Iris pigment epithelial cell (primary cell): ENCODE measurements at regions not wholly inside any gene's neighbourhood (a gene's known extent, or its start where the extent isn't known, plus 50 kb on each side); places are given as distances from the start of the nearest gene placed in this dataset.

ENCODE experiments used
- DNase-seq: peaks from one replicate; pipeline ENCODE4 v3.0.0-alpha.2; 2011; ENCODE audit warnings: low read depth

DNA sequence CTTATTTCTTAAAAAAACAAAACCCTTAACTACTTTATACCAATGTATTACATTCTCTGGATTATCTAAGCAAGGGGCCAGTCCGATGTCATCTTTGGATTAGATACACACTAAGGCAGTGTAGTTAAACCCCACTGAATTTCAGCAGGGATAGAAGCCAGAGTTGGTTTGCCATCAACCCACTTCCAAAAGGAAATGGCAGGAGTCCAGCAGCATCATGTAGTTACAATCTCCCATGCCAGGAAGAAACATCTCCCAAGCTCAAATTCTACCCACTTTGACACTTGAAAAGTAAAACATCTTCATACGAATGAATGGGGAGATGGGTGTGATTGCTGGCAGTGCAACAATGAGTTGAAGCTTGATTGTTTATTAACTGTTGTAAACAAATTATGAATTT, 203.5 kb upstream of the PLXNC1 start:
- no peak for DNase-seq

DNA sequence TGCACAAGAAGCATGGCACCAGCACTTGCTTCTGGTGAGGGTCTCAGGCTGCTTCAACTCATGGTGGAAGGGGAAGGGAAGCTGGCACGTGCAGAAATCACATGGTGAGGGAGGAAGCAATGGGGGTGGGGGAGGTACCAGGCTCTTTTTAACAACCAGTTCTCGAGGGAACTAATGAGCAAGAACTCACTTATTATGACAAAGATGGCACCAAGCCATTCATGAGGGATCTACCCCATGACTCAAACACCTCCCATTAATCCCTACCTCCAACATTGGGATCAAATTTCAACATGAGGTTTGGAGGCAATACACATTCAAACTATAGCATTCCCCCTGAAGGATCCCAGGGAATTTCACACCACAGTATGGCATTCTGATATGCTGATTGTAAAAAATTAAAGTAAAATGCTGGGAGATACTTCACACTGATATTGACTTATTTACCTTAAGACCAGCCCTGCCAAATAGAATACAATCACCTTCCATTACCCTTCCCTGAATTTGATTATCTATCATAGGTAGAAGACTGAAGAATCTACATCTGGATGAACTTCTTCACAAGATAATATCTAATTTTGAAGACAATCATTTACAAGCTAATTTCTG, 201.7 kb upstream of the PLXNC1 start:
- DNase-seq: peak; percentile 62

DNA sequence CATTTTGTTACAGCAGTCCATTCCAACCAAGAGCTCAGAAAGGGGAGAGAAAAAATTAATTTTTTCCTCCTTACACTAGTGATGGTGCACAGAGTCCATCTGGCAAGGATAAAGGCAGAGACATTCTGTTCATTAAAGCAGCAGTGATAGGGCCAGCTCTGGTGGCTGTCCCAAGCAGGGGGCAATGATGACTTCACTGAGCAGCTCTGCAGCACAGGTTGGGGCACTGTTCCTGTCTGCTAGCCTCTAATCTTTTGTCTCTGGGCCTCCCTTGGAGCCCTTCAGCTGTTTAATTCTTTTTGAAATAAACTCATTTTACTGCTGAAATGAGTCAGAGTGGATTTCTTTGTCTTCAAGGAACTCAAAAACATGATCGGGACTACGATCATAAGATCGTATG, 200.9 kb upstream of the PLXNC1 start:
- DNase-seq: no peak

DNA sequence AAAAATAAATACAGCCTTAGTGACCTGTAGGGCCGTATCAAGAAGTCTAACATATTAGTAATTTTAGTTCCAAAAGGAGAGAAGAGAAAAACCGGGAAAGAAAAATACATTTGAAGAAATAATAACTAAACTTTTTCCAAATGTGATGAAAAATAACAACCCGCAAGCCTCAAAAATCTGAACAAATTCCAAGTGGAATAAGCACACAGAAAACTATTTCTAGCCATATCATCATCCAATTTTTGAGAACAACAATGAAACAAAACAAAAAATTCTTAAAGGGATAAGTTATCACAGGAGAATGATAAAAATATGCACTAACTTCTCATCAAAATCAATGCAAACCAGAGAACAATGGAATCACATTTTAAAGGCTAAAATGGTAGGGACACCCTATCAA, 198.1 kb upstream of the PLXNC1 start:
- DNase-seq: no peak

DNA sequence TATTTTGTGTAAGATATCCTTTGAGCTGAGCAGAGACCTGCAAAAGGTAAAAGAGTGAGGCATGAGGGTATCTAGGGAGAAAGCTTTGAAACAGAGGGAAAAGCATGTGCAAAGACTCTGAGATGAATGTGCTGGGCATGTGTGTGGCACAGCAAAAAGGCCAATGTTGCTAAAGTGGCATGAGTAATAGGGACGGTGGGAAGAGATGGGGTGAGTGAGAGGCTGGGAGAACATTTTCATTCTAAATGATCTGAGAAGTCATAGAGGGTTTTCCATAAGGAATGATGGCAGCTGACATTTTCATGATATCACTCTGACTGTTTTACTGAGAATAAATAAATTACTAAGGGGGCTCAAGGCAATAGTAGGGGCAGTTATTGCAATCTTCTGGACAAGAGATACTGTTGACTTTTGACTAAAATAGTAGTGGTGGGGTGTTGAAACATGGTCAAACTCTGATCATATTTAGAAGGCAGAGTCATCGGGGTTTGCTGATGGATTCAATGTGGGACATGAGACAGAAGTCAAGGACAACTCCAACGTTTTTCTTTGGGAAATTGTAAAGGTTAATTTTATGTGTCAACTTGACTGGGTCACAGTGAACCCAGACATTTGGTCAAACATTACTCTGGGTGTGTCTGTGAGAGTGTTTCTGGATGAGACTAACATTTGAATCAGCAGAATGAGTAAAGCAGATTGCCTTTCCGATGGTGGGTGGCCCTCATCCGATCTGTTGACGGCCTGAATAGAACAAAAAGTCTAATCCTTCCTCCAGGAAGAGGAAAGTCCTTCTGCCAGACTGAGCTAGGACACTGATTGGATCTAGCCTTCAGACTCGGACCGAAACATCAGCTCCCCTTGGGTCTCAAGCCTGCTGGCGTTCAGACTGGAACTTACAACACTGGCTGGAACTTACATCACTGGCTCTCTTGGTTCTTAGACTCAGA, 193.9 kb upstream of the PLXNC1 start:
- no peak for DNase-seq

DNA sequence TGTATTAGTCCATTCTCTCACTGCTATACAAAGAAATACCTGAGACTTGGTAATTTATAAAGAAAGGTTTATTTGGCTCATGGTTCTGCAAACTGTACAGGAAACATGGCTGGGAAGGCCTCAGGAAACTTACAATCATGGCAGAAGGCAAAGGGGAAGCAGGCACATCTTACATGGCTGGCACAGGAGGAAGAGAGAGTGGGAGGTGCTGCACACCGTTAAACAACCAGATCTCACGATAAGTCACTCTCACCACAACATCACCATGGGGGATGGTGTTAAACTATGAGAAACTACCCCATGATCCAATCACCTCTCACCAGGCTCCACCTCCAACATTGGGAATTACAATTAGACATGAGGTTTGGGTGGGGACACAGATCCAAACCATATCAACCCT, 191.8 kb upstream of the PLXNC1 start:
- DNase-seq: no peak

DNA sequence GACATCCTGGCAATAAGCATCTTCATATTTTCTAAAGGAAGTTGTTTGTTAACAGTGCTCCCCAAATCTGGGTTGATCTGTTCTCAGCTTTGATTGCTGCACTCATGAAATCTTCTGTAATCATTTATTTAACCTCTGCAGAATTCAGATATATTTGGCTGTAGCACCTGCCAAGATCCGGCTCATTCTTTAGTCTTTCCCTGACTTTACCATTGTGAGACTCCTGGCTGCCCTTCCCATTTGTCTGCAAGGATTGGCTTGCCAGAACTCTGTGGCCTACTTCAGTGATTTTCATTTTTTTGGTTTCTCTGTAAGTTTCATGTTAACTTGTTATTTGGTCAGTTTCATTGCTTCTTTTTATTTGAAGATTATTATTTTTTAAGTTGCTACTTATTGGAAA, 191.2 kb upstream of the PLXNC1 start:
- DNase-seq: no peak

DNA sequence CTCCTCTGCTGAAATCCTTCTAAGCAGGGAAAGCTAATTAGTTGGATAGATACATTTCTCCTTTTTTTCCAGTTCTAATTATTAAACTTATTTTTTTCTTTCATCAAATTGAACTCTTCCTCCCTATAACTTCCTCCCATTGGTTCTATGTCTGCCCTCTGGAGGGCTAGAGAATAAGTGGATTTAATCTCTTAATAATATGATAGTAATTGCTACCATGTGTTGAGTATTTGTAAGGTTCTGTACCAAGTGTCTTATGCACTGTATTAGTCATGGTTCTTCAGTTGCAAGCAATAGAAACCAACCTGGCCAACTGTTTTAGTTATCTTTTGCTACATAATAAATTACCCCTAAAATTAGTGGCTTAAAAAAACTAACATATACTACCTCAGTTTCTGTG, 190.5 kb upstream of the PLXNC1 start:
- no peak for DNase-seq

DNA sequence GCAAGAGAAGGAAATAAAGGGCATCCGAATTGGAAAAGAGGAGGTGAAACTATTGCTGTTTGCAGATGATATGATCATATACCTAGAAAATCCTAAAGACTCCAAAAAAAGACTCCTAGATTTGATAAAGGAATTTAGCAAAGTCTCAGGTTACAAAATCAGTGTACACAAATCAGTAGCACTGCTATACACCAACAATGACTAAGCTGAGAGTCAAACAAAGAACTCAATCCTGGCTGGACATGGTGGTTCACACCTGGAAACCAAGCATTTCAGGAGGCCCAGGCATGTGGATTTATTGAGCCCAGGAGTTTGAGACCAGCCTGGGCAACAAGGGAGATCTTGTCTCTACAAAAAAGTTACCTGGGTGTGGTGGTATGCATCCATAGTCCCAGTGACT, 188.7 kb upstream of the PLXNC1 start:
- DNase-seq: peak; percentile 25

DNA sequence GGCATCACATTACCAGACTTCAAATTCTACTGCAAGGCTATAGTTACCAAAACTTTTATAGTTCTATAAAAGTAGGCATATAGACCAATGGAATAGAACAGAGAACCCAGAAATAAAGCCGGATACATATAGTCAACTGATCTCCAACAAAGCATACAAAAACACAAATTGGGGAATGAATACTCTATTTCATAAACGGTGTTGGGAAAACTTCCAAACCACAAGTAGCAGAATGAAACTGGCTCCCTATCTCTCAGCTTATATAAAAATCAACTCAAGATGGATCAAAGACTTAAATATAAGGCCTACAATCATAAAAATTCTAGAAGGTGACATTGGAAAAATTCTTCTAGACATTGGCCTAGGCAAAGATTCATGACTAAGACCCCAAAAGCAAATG, 187.9 kb upstream of the PLXNC1 start:
- DNase-seq: peak; percentile 52

DNA sequence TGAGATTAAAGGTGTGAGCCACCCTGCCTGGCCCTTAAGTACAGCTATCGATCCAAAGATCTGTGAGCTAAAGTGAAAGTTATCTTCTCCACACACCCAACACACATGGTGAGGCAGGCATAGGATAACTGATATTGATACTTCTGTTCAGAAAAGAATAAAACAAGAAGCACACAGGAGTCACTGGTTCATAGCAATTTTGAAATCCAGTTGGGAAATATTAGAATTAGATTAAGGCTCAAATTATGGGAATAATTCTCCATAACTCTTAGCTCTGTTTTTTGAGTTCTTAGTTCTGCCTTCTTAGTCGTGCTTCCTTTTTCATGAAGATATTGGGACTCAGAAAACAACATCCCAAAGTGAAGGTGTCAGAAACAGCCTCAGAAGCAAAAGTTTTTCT, 186.0 kb upstream of the PLXNC1 start:
- no peak for DNase-seq

DNA sequence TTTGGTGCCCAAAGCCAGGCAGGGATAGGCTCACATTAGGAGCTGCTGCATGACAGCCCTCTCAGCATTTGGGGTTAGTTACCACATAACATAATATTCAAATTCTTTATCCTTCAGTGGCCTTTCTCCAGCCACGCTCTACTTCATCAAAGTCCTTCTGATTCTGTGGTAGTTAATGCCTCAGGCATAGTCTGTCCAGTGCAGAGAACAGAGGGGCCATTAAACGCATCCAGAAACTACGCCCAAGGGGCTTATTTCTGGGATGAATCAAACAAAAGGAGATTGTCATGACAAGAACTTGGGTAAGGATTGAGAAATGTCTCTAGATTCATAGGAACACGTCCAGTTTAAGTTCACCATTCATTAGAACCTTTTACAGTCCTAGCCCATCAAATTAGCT, 183.4 kb upstream of the PLXNC1 start:
- DNase-seq: no peak

DNA sequence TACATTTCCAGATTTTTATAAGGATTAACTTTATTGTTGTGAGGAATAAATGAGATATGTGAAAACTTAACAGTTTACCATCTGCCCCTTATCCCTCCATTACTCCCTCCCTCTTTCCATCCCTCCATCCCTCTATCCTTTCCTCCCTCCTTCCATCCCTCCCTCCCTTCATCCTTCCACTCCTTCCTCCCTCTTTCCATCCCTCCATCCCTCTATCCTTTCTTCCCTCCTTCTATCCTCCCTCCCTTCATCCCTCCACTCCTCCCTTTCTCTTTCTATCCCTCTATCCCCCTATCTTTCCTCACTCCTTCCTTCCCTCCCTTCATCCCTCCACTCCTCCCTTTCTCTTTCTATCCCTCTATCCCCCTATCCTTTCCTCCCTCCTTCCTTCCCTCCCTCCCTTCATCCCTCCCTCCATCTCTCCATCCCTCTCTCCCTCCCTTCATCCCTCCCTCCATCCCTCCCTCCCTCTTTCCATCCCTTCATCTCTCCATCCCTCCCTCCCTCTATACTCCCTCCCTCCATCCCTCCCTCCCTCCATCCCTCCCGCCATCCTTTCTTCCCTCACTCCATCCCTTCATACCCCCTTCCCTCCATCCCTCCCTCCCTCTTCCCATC, 181.8 kb upstream of the PLXNC1 start:
- DNase-seq: no peak

DNA sequence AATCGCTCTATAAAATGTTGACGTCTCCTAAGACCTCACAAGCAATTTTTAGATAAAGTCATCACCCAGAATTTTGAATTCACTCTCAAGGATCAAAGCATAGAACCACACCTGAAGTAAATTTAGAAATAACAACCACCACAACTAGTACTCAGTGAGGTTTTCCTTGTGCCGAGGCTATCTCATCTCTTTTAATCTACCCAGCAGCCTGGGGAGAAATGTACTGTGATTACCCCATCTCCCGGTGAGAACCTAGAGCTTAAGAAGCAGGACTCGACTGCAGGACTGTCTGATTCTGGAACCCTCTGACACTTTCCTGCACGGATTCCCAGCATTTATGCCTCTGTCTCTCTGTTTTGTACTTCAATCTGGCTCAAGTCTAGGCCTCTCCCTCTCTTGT, 180.9 kb upstream of the PLXNC1 start:
- DNase-seq: no peak

DNA sequence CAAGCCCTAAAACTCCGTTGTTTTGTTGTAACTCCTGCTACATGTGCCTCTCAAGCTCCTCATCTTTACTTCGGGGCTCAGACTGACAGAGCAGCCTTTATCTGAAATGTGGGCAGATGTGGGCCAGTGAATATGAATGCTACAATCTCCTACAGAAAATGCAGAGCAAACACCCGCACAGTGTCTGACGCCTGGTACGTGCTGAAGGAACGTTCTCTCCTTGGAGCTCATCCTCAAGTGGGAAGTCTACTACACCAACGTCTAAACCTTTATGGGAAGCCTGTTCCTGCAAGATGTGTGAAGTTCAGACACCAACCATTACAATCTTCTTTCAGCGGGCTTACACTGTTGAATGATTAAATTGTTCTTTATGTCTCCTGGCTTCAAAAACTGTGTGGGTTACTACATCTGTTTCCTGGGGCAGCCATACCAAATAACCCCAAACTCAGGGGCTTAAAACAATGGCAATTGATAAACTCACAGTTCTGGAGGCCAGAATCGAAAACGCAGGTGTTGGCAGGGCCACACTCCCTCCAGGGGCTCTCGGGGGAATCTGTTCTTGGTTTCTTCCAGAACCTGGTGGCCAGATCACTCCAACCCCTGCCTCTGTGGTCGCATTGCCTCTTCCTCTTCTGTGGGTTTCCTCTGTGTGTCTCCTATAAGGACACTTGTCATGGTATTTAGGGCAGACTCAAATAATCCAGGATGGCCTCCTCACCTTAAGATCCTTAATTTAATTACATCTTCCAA, 179.7 kb upstream of the PLXNC1 start:
- DNase-seq: no peak

DNA sequence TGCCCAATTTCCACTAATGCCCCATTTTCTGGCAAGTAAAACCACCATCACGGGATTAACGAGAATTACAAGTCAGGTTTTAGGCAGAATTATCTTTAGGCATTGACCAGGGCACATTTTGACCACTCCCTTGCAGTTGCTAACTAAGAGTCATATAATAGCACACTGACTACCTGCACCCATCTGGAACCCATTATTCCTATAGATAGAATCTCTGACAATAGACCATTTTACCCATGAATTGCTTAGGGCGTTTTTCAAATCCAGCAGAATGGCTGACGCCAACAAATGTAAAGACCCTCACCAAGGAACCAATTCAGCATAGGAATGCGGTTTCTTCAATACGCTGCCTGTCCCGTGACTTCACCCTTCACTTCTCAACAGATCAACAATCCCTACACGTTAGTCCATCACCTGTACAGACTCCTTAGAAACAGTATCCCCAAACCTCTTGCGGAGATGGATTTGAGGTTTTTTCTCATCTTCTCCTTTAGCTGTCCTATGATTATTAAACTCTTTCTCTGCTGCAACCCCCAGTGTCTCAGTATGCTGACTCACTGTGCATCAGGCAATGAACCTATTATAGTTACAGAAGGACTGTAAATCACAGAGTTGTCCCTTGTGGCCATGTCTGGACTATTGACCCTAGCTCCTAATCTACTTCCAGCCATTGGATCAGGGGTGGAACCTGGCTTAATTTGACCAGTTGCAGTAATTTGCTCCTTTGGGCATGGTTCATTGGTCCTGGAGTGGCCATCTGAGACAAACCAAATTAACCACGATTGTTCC, 177.3 kb upstream of the PLXNC1 start:
- no peak for DNase-seq

DNA sequence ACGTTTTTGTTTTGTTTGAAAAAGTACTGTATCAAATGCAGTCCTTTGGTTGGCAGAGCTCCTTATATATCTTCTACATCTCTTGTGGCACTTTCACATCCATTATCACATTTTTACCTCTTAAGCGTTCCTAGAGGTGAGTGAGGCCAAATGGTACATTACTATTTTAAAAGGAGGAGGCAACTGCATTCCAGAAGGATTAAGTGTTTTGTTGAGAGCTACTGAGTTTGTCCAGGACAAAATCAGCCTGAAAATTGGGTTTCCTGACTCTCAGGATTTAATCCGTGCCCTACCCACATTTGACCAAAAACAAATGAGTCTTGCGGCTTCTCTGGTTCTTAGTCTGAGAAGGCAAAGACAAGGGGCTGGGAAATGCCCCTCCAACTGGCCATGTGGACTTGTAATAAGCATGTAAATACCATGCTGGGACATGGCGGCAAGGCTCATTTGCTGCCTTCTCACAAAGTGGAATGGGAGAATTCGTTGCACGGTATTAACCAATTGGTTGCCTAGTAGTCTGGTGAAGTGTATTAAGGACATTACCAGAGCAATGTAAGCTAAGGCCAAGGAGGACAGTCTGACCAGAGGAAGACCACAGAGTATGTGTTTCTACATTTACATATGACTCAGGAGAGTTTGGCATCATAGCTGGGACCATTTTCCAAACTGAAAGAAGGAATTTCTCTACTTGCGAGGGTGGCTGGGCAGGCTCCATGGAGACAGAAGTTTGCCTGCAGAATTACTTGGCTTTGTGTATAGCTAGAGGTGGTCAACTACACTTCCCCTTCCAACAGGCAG, 175.8 kb upstream of the PLXNC1 start:
- peak; percentile 73 for DNase-seq

DNA sequence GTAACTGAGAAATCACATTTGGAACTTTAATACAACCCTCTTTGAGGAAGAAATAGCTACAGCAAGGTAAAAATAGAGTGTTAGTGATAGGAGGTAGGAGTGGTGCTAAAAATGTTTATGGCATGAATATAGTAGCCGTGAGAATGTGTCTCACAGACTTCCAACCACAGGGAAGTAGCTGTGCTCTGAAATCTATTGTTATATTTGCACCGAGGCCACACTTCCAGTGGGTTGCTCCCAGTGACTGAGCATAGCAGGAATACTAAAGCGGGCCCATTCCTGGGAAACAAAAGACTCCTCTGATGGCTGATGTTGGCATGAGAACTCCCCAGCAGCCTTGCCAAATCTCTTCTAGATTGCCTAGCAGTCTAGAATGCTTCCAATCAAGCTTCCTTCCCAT, 174.1 kb upstream of the PLXNC1 start:
- DNase-seq: no peak

DNA sequence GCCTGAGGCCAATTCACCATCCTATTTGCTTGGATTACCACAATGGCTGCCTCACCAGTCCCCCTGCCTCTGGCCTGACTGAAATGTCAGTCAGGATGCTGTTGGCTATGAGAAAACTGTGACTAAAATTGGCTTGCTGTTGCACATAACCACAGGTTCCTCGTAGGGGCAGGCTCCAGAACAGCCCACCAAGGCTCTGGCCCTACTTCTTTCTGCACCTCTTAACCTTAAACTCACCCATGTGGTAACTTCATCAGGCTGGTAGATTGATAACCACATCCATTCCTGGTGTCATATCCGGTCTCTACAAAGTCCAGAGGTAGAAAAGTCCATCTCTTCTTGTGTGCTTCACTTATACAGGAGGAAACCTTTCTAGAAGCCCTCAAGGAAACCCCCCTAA, 172.4 kb upstream of the PLXNC1 start:
- DNase-seq: no peak

DNA sequence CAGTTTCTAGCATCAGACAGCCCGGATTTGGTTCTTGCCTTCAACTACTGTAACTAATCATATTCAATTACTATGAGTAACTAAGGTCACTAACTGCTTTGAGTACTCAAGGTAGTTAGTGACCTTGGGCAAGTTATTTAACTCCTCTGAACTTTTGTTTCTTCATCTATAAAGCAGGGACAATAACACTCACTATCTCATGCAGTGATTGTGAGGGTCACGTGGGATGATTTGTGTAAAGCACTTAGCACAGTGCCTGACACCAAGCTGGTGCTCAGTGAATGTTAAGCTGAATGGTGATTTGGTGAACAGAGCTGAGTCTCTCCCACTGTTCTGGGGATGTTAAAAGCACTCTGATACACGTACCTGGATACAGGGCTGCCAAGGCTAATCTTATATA, 171.3 kb upstream of the PLXNC1 start:
- no peak for DNase-seq

DNA sequence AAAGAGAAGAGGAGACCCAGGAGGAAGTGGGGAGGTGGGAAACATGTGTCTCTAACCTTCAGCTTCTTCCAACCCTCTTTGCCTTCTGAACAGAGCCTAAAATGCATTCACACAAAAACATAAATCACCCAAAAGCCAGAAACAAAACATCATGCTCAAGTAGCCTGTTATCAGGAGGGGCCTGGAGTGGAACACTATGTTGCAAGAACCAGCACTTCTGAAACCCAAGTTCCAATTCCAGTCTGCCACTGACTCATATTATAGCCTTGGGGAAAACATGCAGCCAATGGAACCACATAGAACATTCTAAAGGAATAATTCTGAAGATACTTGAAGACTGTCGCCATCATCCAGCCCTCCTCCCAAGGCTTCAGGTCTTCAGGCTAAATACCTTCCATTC, 169.8 kb upstream of the PLXNC1 start:
- peak; percentile 96 for DNase-seq
